HG03342 (cell line): ENCODE measurements at regions not wholly inside any gene's neighbourhood (a gene's known extent, or its start where the extent isn't known, plus 50 kb on each side); places are given as distances from the start of the nearest gene placed in this dataset.

Experiments
- ATAC-seq: cut with Tn5 transposase; IDR thresholded peaks from one replicate; pipeline ENCODE4 v1.9.1; 2021; ENCODE audit warnings: mild to moderate bottlenecking, moderate library complexity; ENCODE audit not compliant: unreplicated experiment

- ATAC-seq: no peak
Measured at GRCh38 chr5:74113196-74113540, 487.2 kb downstream of the ARHGEF28 start.

DNA sequence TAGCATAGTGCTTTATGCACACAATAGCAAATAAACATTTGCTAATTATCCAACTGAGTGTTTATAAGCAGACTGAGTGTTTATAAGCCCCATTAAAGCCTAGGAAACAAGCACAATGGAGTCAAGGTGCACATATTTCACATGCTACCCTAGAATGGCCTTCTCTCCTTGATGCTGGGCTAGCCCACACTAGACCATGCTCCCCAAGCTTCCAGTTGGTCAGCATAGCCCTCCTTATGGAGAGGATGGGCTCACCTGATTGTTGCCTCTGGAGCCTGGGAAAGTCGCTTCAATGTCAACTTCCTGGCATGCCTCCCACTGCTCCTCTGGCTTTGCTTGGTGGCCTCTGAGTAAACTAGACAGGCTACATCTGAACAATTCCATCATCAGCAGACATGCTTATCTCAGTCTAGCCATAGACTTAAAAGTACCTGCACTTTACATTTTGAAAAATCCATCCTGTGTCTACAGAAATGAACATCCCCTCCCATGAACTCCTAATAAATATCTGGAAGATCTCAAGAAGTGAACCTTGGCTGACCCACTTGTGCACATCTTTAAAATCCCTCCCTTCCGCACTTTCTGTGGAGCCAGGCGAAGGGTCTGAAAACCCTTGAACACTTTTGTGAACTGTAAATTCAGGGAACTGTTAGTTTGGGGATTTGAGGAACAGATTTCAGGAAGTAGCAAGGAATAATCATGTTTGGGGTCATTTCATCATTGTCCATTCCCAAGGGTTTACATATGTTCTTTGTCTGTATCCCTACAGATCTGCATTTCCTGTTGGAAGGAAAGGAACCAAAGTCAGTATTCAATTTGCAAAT is 486.6 kb downstream of the ARHGEF28 start:
- ATAC-seq: no peak

GRCh38 chr5:74111764-74112163 is 485.8 kb downstream of the ARHGEF28 start:
- no peak for ATAC-seq

- no peak for ATAC-seq
Measured at GRCh38 chr5:74109344-74109743, 483.3 kb downstream of the ARHGEF28 start.

DNA sequence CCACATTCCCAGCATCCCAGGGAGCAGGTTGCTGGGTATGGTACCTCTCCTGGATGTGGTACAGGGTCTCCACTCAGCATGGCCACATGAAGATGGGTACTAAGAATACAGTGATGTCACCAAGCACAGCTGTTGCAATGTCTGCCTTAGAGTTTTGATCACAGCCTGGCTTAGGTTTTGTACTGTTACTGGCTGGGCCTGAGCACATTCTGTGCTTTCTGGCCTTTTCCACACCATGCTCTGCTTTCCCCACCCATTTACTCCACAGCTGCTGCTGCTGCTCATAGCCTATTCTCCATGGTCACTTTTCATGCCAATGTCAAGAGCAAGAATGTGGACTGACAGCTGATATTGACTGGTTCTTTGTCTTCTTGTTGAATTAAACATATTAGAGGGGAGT is 481.9 kb downstream of the ARHGEF28 start:
- no peak for ATAC-seq

DNA sequence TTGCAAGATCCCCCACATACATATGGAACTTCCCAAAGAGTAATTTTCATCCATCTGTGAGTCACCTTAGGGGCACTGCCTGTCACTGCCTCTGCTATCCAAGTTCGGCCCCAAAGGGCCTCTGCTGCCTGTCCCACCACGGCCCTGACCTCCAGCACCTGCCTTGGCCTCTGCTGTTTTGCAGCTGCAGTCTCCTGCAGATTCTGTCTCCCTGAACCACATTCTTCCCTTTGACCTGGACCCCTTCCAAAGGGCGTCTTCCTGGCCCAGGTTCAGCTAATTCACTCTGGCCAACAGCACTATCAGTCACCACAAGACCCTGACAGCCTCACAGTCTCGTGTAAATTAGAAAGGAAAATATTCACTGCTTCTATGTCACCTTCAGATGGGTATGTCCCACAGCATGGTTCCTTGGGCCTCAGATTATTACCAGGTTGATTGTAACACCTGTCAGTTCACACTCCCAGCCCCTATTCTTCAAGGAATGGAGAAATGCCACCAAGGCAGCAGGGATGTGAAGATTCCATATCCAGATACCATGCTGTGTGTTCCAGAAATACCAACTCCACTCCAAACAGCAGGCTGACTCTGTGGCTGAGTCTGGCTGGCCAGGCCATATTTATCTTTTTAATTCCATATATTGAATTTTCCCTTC is 479.3 kb downstream of the ARHGEF28 start:
- no peak for ATAC-seq

- ATAC-seq: no peak
Measured at GRCh38 chr5:74103131-74104023, 477.4 kb downstream of the ARHGEF28 start.

DNA sequence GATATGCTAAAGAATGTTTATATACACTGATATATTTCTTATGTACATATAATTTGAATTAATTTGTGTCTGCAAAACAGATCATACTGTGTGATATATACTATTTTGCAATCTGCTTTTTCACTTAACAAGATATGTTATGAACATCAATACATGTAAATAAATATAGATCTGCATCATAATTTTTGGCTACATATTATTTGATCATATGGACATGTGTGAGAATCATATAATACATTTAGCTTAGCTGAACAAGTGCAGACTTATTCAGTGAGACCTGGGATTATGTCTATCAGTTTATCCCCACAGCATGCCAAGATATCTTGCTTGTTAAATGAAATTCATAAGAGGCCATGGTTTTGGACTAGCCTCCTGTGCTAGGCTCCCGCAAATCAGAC is 474.3 kb downstream of the ARHGEF28 start:
- ATAC-seq: no peak

GRCh38 chr5:74099538-74100267 is 473.7 kb downstream of the ARHGEF28 start:
- ATAC-seq: no peak

GRCh38 chr5:74098941-74099340 is 472.9 kb downstream of the ARHGEF28 start:
- ATAC-seq: no peak

GRCh38 chr5:74098456-74098855 is 472.5 kb downstream of the ARHGEF28 start:
- ATAC-seq: no peak

DNA sequence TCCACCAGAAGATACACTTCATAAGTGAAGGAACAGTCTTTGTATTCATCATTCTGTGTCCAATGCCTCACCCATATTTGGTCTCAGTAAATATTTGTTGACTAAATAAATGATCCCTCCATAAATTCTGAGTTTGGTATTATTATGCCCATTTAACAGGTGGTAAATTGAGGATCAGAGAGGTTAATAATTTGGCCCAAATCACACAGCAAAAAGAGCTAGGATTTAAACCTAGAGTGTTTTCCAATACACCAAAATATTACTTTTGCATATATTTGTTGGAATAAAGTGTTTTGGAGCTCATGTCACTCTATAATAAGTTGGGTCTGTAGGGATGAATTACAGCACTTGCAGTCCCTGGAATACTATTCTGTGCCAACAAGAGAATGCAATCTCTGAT is 470.3 kb downstream of the ARHGEF28 start:
- ATAC-seq: no peak

- no peak for ATAC-seq
Measured at GRCh38 chr5:74095871-74096270, 469.9 kb downstream of the ARHGEF28 start.

DNA sequence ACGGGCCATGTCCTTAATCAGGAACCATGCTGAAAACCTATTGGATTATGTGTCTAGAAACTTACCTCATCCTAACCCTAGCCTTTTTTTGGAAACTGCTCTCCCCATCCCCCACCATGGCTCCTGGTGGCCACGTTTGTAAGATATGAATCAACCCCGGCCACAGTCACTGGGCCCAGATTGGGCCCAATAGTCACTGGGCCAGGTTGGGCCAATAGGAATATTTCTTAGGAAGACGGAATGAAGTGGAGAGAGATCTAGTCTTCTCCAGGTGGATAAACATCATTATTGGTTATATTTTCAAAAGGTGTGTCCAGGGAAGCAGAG is 468.7 kb downstream of the ARHGEF28 start:
- ATAC-seq: no peak

- no peak for ATAC-seq
Measured at GRCh38 chr5:74094096-74094781, 468.2 kb downstream of the ARHGEF28 start.

- ATAC-seq: no peak
Measured at GRCh38 chr5:74093561-74093960, 467.6 kb downstream of the ARHGEF28 start.

- no peak for ATAC-seq
Measured at GRCh38 chr5:74092766-74093165, 466.8 kb downstream of the ARHGEF28 start.

DNA sequence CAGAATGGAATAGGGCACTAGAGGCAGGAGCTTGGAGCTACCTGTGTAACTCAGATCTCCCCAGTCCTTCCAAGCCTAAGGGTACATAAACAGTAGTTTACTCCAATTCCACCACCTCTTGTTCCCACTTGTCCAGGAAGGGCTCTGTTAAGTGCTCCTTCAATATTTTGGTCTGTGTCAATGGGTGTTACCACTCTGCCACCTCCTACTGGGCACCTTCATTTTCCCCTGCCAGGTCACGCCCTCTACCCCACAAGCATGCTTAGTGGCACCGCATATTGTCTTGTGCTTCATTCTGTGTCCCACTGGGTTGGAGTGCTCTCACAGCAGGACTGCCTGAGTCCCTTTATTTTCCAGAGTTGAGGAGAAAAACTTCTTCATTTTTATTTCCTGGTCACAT is 459.8 kb downstream of the ARHGEF28 start:
- no peak for ATAC-seq

DNA sequence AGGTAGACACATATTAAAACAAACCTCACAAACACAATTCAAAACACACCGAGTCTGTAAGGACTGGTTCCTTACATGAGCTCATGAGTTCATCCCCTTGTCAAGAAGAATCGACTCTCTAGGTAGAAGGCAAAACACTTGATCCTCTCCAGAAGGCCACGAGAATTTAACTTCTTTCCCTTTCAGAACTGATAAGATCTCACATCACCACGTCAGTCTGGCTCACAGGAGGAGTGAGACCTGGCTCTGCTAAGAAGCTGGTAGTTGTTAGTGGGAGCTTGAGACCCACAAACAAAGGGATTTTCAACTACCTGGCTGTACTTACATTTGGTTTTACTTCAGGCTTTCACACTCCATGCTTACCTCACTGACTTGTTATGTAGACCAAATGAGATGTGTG is 459.2 kb downstream of the ARHGEF28 start:
- no peak for ATAC-seq

- ATAC-seq: no peak
Measured at GRCh38 chr5:74083096-74083791, 457.2 kb downstream of the ARHGEF28 start.
